NT2/D1 (cell line): ENCODE measurements at regions not wholly inside any gene's neighbourhood (a gene's known extent, or its start where the extent isn't known, plus 50 kb on each side); places are given as distances from the start of the nearest gene placed in this dataset.
"Not testable (repeated sequence)": the region's sequence is repeated elsewhere in the genome, so short reads cannot be mapped to it uniquely, and the experiment has no call there.

ENCODE experiments used
- DNase-seq: peaks from one replicate; pipeline ENCODE4 v3.0.0-alpha.2; 2011; ENCODE audit warnings: low read depth, low spot score
- H3K27me3 ChIP-seq: 2 replicates; pipeline ENCODE4 v1.6.0; 2011; ENCODE audit warnings: mild to moderate bottlenecking; ENCODE audit not compliant: insufficient read length, insufficient read depth
- H3K36me3 ChIP-seq: 2 replicates; pipeline ENCODE4 v1.6.1; 2011; ENCODE audit warnings: mild to moderate bottlenecking, low read length, mixed read lengths; ENCODE audit not compliant: insufficient read depth, insufficient read length
- H3K4me1 ChIP-seq: 2 replicates; pipeline ENCODE4 v1.5.1; 2011; ENCODE audit not compliant: insufficient read depth, insufficient read length
- H3K4me3 ChIP-seq: 2 replicates; pipeline ENCODE4 v1.5.1; 2011; ENCODE audit warnings: low read depth; ENCODE audit not compliant: insufficient read length
- H3K9ac ChIP-seq: 2 replicates; pipeline ENCODE4 v1.6.0; 2011; ENCODE audit warnings: low read depth; ENCODE audit not compliant: insufficient read length
- H3K9me3 ChIP-seq: 2 replicates; pipeline ENCODE4 v1.5.1; 2011; ENCODE audit warnings: mild to moderate bottlenecking, low read length; ENCODE audit not compliant: insufficient read depth
- SUZ12 ChIP-seq: IDR thresholded peaks from 2 replicates; pipeline ENCODE4 v1.6.1; 2011; ENCODE audit not compliant: insufficient read length, insufficient read depth; ENCODE audit errors: extremely low read depth
- YY1 ChIP-seq: IDR thresholded peaks from 2 replicates; pipeline ENCODE4 v1.6.1; 2011; ENCODE audit not compliant: insufficient read length, insufficient read depth
- ZNF274 ChIP-seq: IDR thresholded peaks from 2 replicates; pipeline ENCODE4 v1.6.1; 2011; ENCODE audit warnings: mild to moderate bottlenecking, low read depth, low read length

GRCh38 chr11:56846631-56847576 is 98.4 kb upstream of the OR9G4 start:
- H3K4me1 ChIP-seq: no peaks in the 10 kb centered on the region
- no peak for DNase-seq
- no peak overlapping the region for H3K4me3 ChIP-seq
- peaks cover 23% of the 10 kb centered on the region; the same call in 1 of the 2 replicates for H3K9me3 ChIP-seq
- H3K27me3 ChIP-seq: no peaks in the 10 kb centered on the region
- no peak overlapping the region for H3K9ac ChIP-seq
- H3K36me3 ChIP-seq: no peaks in the 10 kb centered on the region
- no peak for TF ChIP-seq ZNF274
- TF ChIP-seq SUZ12: no peak
- no peak for TF ChIP-seq YY1

- Histone ChIP-seq H3K4me1 (no peaks in the 10 kb centered on the region), H3K9ac (no peak overlapping the region), H3K9me3 (peaks cover 13% of the 10 kb centered on the region; the same call in 1 of the 2 replicates), H3K27me3 (no peaks in the 10 kb centered on the region), H3K4me3 (no peak overlapping the region), H3K36me3 (no peaks in the 10 kb centered on the region)
- DNase-seq: no peak
- TF ChIP-seq YY1 (no peak), SUZ12 (no peak), ZNF274 (no peak)
Observed at GRCh38 chr11:56845121-56845732, 96.7 kb upstream of the OR9G4 start.

DNA sequence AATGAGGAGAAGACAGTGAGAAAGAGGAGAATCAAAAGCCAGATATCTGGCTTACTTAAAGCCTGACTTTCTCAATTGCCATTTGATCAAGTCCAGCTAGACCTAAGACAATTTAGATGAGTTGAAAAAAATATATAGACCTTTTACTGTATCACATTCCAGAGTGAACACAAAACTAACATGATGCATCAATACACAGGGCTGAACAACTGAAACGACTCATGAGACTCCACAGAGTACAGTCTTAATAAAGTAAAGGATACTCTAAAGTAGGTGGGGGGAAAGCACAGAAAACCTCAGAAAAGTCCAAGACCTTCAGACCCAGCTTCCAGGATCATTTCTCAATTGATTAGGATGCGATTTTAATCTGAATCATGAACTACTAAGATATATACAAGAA is 95.3 kb upstream of the OR9G4 start:
- no peaks in the 10 kb centered on the region for H3K27me3 ChIP-seq
- no peak for DNase-seq
- no peak overlapping the region for H3K9ac ChIP-seq

GRCh38 chr11:56842814-56843794 is 94.6 kb upstream of the OR9G4 start:
- H3K27me3 ChIP-seq: no peaks in the 10 kb centered on the region
- no peaks in the 10 kb centered on the region for H3K36me3 ChIP-seq
- no peak overlapping the region for H3K4me3 ChIP-seq
- no peaks in the 10 kb centered on the region for H3K4me1 ChIP-seq
- H3K9ac ChIP-seq: no peak overlapping the region
- TF ChIP-seq YY1 (no peak), ZNF274 (no peak), SUZ12 (no peak)
- peaks cover 19% of the 10 kb centered on the region; the same call in 1 of the 2 replicates for H3K9me3 ChIP-seq
- DNase-seq: no peak

More for the DNA sequence above, 95.3 kb upstream of the OR9G4 start:
- Histone ChIP-seq H3K9me3 (peaks cover 14% of the 10 kb centered on the region; the same call in 1 of the 2 replicates), H3K36me3 (no peaks in the 10 kb centered on the region), H3K4me3 (no peak overlapping the region), H3K4me1 (no peaks in the 10 kb centered on the region)
- TF ChIP-seq YY1: no peak
- TF ChIP-seq SUZ12: no peak
- TF ChIP-seq ZNF274: no peak

DNA sequence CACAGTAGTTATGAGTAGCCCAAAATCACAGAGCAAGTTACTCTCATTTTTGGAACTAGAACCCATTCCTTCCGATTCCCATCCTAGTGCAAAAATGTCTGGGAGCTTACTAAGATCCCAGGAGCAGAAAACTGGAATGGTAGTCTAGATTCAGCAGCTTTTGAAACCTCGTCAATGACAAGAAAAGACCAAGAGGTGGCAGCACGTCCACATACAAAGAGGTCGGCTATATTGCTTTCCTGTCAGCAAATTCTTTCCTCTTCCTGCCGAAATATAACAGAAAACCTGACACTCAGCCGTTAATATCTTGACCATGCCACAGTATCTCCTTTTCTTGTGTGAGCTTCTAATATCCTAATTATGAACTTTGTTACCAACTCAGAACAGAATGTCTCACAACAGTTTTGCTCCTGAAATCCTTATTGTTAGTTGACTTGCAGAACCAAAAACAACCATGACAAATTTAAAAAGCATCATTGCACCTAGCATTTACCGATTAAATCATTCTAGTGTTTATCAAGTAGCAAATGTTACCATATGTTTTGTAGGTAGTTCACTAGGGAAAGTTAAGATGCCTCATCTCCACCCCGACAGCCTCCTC is 92.8 kb upstream of the OR9G4 start:
- H3K27me3 ChIP-seq: no peaks in the 10 kb centered on the region
- TF ChIP-seq ZNF274: no peak
- TF ChIP-seq SUZ12: no peak
- TF ChIP-seq YY1: no peak
- H3K4me1 ChIP-seq: no peaks in the 10 kb centered on the region
- no peak overlapping the region for H3K4me3 ChIP-seq
- H3K9ac ChIP-seq: no peak overlapping the region
- DNase-seq: peak; percentile 51
- H3K36me3 ChIP-seq: no peaks in the 10 kb centered on the region
- H3K9me3 ChIP-seq: peaks cover 19% of the 10 kb centered on the region; the same call in 1 of the 2 replicates

DNA sequence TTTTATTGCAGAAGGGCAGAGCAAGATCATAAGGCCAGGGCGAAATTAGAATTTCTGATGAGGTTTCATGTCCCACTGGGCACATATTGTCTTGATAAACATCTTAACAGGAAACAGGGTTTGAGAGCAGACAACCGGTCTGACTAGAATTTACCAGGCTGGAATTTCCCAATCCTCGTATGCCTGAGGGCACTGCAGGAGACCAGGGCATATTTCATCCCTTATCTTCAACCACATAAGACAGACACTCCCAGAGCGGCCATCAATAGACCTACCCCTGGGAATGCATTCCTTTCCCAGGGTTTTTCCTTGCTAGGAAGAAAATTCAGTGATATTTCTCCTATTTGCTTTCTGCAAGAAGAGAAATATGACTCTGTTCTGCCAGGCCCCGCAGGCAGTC is 78.9 kb upstream of the OR9G4 start:
- not testable (repeated sequence) for H3K36me3 ChIP-seq, H3K4me1 ChIP-seq, DNase-seq, H3K27me3 ChIP-seq, H3K9ac ChIP-seq, H3K4me3 ChIP-seq
- peaks cover 27% of the 10 kb centered on the region for H3K9me3 ChIP-seq
